ENCODE measurements at regions not wholly inside any gene's neighbourhood (a gene's known extent, or its start where the extent isn't known, plus 50 kb on each side); places are given as distances from the start of the nearest gene placed in this dataset.
"Not testable (repeated sequence)": the region's sequence is repeated elsewhere in the genome, so short reads cannot be mapped to it uniquely, and the experiment has no call there.

DNA sequence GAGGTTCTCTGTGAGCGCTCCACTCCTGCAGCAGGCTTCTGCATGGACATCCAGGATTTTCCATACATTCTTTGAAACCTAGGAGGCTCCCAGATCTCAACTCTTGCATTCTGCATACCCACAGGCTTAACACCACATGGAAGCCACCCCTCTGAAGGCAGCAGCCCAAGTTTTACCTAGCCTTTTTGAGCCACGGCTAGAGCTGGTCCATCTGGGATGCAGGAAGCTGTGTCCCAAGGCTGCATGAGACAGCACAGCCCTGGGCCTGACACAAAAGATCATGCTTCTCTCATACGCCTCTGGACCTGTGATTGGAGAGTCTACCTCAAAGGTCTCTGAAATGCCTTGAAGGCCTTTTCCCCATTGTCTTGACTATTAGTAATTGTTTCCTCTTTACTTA, 53.6 kb upstream of the RPRM start:
- no peak for DNase-seq
- Mint-ChIP-seq H3K27me3 (ENCODE audit: low read depth) (no peaks in the 10 kb centered on the region), H3K36me3 (ENCODE audit: insufficient read depth) (no peaks in the 10 kb centered on the region), H3K9me3 (no peaks in the 10 kb centered on the region), H3K4me1 (ENCODE audit: low read depth) (no peaks in the 10 kb centered on the region), H3K4me3 (no peak overlapping the region)
- no peak for ATAC-seq

DNA sequence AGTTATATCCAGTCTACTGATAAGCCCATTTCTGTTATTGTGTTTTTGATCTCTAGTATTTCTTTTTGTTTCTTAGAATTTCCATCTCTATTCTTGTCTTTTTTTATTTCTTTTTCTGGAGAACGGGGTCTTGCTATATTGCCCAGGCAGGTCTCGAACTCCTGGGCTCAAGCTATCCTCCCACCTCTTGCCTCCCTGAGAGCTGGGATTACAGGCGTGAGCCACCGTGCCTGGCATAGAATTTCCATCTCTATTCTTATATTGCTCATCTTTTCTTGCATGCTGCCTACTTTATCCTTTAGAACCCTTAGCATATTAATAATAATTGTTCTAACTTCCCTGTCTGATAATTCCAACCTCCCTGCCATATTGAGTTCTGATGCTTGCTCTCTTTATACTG, 55.2 kb upstream of the RPRM start:
- H3K4me1 Mint-ChIP-seq (ENCODE audit: low read depth); H3K36me3 Mint-ChIP-seq (ENCODE audit: insufficient read depth); H3K27me3 Mint-ChIP-seq (ENCODE audit: low read depth); ATAC-seq; H3K9me3 Mint-ChIP-seq; H3K4me3 Mint-ChIP-seq; DNase-seq: not testable (repeated sequence)

DNA sequence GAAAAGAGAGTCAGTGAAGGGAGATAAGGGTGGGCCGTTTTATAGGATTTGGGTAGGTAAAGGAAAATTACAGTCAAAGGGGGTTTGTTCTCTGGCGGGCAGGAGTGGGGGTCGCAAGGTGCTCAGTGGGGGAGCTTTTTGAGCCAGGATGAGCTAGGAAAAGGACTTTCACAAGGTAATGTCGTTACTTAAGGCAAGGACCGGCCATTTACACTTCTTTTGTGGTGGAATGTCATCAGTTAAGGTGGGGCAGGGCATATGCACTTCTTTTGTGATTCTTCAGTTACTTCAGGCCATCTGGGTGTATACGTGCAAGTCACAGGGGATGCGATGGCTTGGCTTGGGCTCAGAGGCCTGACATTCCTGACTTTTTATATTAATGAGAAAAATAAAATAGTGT, 56.0 kb upstream of the RPRM start:
- not testable (repeated sequence) for H3K9me3 Mint-ChIP-seq; H3K36me3 Mint-ChIP-seq (ENCODE audit: insufficient read depth); H3K27me3 Mint-ChIP-seq (ENCODE audit: low read depth); H3K4me3 Mint-ChIP-seq; H3K4me1 Mint-ChIP-seq (ENCODE audit: low read depth); DNase-seq; ATAC-seq

DNA sequence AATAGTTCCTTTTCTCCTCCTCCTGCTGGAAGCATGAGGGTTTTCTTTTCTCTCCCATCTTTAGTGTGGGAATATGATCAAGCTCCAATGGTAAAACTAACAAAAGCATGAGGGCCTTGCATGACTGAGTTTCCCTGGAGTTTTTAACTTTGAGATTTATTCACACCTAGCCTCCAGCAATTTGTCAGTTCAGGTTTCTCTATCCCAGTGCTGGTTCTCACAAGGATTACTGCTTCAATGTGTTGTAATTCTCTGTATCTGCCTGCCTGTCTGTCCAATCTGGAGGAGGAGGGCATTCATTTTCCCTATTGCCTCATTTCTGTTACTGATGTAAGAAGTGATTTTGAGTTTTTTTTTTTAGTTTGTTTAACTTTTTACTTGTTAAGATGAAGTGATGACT, 57.6 kb upstream of the RPRM start:
- no peaks in the 10 kb centered on the region for H3K36me3 Mint-ChIP-seq (ENCODE audit: insufficient read depth)
- no peak for DNase-seq
- H3K27me3 Mint-ChIP-seq (ENCODE audit: low read depth) = no peaks in the 10 kb centered on the region
- H3K4me3 Mint-ChIP-seq = no peak overlapping the region
- no peaks in the 10 kb centered on the region for H3K9me3 Mint-ChIP-seq
- H3K4me1 Mint-ChIP-seq (ENCODE audit: low read depth) = no peaks in the 10 kb centered on the region
- no peak for ATAC-seq

DNA sequence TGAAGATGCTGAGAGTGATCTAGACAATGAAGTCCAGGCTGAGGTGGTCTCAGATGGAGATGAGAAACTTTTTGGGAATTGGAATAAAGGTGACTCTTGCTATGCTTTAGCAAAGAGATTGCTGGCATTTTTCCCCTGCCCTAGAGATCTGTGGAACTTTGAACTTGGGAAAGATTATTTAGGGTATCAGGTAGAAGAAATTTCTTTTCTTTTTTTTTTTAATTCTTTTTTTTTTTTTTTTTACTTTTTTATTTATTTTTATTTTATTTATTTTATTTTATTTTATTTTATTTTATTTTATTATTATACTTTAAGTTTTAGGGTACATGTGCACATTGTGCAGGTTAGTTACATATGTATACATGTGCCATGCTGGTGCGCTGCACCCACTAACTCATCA, 59.5 kb upstream of the RPRM start:
- not testable (repeated sequence) for ATAC-seq; H3K27me3 Mint-ChIP-seq (ENCODE audit: low read depth); H3K9me3 Mint-ChIP-seq; H3K4me1 Mint-ChIP-seq (ENCODE audit: low read depth); DNase-seq; H3K4me3 Mint-ChIP-seq; H3K36me3 Mint-ChIP-seq (ENCODE audit: insufficient read depth)

DNA sequence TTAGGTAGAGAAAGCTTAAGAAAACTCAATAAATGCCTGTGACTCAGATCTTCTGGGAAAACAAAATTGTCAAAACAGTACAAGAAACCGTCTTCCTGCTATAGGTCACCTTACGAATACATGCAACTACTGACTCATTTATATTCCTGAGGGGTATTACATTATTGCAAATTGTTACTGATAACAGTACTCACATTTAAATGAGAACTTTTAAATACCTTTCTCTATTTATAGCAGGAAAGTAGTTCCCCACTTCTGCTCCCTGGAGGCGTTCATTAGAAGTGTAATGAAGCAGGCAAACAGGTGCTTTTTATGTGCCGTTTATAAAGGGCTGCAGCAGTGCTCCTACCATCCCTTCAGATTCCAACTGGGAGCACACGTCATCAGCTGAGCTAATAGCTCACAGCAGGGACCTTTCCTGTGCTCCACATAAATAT, 65.1 kb upstream of the RPRM start:
- Mint-ChIP-seq H3K36me3 (ENCODE audit: insufficient read depth) (no peaks in the 10 kb centered on the region), H3K9me3 (no peaks in the 10 kb centered on the region), H3K27me3 (ENCODE audit: low read depth) (no peaks in the 10 kb centered on the region), H3K4me3 (no peak overlapping the region), H3K4me1 (ENCODE audit: low read depth) (no peaks in the 10 kb centered on the region)
- DNase-seq = no peak
- peak; percentile 56 to 83 for ATAC-seq

DNA sequence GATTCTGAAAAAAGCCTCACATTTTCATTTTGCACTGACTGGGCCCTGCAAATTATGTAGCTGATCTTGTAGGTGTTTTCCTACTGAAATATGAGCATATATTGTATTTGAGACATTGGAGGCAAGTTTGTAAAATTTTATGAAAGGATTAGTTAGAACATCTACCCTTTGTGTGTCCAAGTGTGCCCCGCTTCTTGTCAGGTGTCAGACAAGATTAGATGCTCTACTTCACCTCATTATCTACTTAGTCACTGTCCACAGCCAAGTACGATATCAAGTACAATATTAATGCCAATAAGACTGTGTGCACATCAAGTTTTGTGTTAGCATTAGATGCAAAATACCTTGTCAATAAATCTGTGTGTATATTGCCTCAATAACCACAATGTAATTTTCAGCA, 67.8 kb upstream of the RPRM start:
- Mint-ChIP-seq H3K4me1 (ENCODE audit: low read depth) (no peaks in the 10 kb centered on the region), H3K27me3 (ENCODE audit: low read depth) (no peaks in the 10 kb centered on the region), H3K4me3 (no peak overlapping the region), H3K9me3 (no peaks in the 10 kb centered on the region), H3K36me3 (ENCODE audit: insufficient read depth) (no peaks in the 10 kb centered on the region)
- ATAC-seq (no peak), DNase-seq (no peak)

DNA sequence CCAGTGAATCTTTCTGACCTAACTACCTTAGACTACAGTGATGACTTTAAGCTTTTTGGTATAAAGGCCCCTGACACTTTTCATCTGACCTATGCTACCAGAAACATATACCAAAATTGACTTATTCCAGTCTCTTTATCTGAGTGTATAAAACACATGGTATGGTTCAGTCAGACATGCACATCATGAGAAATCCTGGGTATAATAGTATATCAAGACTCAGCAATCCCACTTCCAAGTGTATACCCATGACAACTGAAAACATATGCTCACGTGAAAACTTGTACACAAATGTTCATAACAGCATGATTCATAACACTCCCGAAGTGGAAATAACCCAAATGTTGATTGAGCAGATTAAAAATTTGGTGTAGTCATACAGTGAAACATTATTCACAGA, 70.0 kb upstream of the RPRM start:
- H3K36me3 Mint-ChIP-seq (ENCODE audit: insufficient read depth) = no peaks in the 10 kb centered on the region
- H3K27me3 Mint-ChIP-seq (ENCODE audit: low read depth) = no peaks in the 10 kb centered on the region
- no peaks in the 10 kb centered on the region for H3K9me3 Mint-ChIP-seq
- no peaks in the 10 kb centered on the region for H3K4me1 Mint-ChIP-seq (ENCODE audit: low read depth)
- DNase-seq (no peak), ATAC-seq (peak in 1 of 2 donors; percentile 48)
- H3K4me3 Mint-ChIP-seq = no peak overlapping the region

DNA sequence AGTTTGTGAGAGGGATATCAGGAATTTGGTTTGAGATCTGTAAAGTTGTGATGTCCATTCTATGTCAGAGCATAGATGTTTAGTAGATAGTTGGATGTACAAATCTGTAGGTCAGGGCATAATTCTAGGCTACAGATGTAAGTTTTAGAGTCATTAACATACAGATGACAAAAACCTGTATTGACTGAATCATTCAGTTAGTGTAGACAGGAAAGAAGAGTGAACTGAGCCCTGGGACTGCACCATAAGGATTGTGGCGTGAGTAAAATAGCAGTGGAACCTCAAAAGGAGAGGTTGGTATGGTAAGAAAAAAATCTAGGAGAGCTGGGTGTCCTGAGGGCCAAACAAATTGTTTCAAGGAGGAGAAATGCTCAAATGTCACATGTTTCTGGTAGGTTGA, 73.1 kb upstream of the RPRM start:
- no peaks in the 10 kb centered on the region for H3K27me3 Mint-ChIP-seq (ENCODE audit: low read depth)
- no peaks in the 10 kb centered on the region for H3K36me3 Mint-ChIP-seq (ENCODE audit: insufficient read depth)
- no peaks in the 10 kb centered on the region for H3K9me3 Mint-ChIP-seq
- no peaks in the 10 kb centered on the region for H3K4me1 Mint-ChIP-seq (ENCODE audit: low read depth)
- no peak for ATAC-seq
- no peak overlapping the region for H3K4me3 Mint-ChIP-seq
- DNase-seq = no peak

DNA sequence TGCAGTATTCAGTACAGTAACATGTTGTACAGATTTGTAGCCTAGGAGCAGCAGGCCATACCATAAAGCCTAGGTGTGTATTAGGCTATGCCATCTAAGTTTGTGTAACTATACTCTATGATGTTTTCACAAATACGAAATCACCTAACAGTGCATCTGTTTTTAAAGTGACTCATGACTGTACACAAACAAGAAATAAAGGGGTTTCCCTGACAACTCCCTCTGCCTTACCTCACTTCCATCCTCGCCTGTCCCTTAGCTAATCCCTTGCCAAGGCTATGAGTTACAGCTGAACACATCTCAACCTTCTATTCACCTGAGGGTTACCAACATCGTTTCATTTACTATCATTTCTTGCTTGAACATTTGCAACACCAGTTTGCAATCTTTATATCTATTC, 78.6 kb upstream of the RPRM start:
- Mint-ChIP-seq H3K4me1 (ENCODE audit: low read depth) (no peaks in the 10 kb centered on the region), H3K4me3 (no peak overlapping the region), H3K9me3 (no peaks in the 10 kb centered on the region), H3K36me3 (ENCODE audit: insufficient read depth) (no peaks in the 10 kb centered on the region), H3K27me3 (ENCODE audit: low read depth) (no peaks in the 10 kb centered on the region)
- ATAC-seq (no peak), DNase-seq (no peak)

DNA sequence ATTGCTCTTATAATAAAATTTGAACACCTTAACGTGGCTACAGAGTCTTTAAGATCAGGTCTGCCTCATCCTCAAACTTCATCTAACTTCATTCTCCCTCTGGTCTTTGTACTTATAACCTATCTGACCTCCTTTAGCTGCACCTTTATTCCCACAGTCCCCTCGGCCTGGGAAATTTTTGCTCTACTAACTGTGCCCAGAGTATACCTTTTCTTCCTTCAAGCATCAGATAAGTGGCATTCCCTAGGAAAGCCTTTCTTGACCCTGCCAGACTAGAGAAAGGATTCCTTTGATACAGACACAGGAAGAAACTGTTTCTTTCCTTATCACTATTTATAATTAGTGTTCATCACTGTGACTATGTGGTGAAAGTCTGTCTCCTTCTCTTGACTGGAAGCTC, 79.2 kb upstream of the RPRM start:
- ATAC-seq = no peak
- no peak for DNase-seq
- no peaks in the 10 kb centered on the region for H3K9me3 Mint-ChIP-seq
- no peaks in the 10 kb centered on the region for H3K27me3 Mint-ChIP-seq (ENCODE audit: low read depth)
- no peaks in the 10 kb centered on the region for H3K36me3 Mint-ChIP-seq (ENCODE audit: insufficient read depth)
- no peak overlapping the region for H3K4me3 Mint-ChIP-seq
- no peaks in the 10 kb centered on the region for H3K4me1 Mint-ChIP-seq (ENCODE audit: low read depth)

DNA sequence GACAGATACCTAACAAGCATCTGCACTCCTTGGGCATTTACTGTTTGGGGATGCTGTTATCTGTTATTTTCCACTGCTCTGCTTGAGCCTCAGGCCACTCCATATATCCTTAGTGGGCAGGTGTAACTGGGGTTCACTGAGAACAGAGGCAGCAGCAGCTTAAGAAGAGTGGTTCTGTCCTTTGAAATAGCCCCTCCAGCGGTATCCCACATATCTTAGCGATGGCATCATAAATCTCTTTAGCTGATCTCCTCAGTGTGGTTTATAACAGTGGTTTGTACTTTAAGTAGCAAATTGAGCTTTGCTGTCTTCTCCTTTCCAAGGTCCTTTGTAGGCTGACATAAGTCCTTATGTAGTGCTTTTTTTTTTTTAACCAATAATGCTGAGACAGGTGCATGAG, 79.7 kb upstream of the RPRM start:
- DNase-seq = no peak
- no peak overlapping the region for H3K4me3 Mint-ChIP-seq
- H3K9me3 Mint-ChIP-seq = no peaks in the 10 kb centered on the region
- H3K27me3 Mint-ChIP-seq (ENCODE audit: low read depth) = no peaks in the 10 kb centered on the region
- H3K4me1 Mint-ChIP-seq (ENCODE audit: low read depth) = no peaks in the 10 kb centered on the region
- no peak for ATAC-seq
- H3K36me3 Mint-ChIP-seq (ENCODE audit: insufficient read depth) = no peaks in the 10 kb centered on the region

DNA sequence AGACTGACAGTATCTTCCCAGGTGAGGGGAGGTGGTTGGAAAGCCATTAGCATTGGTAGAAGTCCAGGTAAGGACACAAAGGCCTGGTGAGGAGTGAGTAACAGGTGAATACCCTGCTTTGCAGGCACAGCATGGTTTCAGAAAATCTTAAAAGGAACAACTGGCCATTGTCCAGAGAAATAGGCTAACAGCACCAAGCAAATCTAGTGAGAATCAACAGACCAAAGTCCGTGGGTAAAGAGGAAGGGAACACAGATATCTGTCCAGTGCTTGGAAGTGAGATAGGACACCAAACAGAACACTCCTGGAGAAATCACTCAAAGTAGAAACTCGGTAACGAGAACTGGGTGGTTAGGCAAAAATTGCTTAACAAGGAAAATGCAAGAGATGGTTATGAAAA, 88.8 kb upstream of the RPRM start:
- ATAC-seq = no peak
- Mint-ChIP-seq H3K36me3 (ENCODE audit: insufficient read depth) (no peaks in the 10 kb centered on the region), H3K4me1 (ENCODE audit: low read depth) (no peaks in the 10 kb centered on the region), H3K27me3 (ENCODE audit: low read depth) (no peaks in the 10 kb centered on the region), H3K9me3 (peaks cover under 1% of the 10 kb centered on the region), H3K4me3 (no peak overlapping the region)
- no peak for DNase-seq

DNA sequence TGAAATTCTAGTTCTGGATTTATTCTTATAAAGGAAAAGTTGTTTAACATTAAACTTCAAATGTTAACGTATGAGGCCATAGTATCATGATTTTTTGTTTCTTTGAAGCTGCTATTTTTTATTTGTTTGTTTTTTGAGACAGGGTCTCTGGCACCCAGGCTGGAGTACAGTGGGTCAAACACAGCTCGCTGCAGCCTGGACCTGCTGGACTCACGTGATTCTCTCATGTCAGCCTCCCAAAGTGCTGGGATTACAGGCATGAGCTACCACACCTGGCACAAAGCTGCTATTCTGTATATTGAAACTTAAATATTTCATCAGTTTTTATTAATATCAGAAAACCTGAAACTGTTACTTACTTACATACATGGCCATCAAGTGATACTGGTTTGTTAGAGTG, 89.5 kb upstream of the RPRM start:
- no peak for ATAC-seq

DNA sequence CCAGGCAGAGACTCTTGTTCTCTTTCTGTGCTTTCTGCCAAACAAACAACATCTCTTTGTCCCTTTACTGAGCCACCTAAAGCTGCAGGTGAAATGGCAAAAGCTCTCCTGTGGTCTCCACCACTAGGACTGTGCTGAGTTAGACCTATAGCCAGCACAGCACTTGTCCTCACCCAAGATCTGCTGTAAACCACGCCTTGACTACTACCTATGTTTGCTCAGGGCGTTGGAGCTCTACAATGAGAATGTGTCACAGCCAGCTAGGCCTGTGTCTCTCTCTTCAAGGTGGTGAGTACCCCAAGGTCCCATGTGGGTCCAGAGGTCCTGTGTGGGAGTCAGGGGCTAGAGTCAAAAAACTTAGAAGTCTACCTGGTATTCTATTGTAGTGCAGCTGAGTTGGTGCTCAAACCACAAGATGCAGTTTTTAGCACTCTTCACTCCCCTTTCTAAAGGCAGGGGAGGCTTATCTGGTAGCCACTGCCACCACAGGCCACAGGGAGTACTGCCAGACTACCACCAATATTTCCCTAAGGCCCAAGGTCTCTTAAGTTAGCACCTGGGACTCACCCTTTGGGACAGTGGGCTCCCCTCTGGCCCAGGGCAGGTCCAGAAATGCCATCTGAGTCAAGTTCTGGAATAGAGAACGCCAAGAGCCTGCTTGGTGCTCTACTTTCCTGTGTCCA, 96.8 kb upstream of the RPRM start:
- H3K4me3 Mint-ChIP-seq = no peak overlapping the region
- no peak for ATAC-seq
- H3K27me3 Mint-ChIP-seq (ENCODE audit: low read depth) = no peaks in the 10 kb centered on the region
- H3K4me1 Mint-ChIP-seq (ENCODE audit: low read depth) = no peaks in the 10 kb centered on the region
- DNase-seq = no peak
- peaks cover 4% of the 10 kb centered on the region for H3K9me3 Mint-ChIP-seq
- H3K36me3 Mint-ChIP-seq (ENCODE audit: insufficient read depth) = no peaks in the 10 kb centered on the region

More for the DNA sequence above, 89.5 kb upstream of the RPRM start:
- Mint-ChIP-seq H3K9me3 (peaks cover 4% of the 10 kb centered on the region), H3K4me3 (no peak overlapping the region), H3K27me3 (ENCODE audit: low read depth) (no peaks in the 10 kb centered on the region), H3K36me3 (ENCODE audit: insufficient read depth) (no peaks in the 10 kb centered on the region), H3K4me1 (ENCODE audit: low read depth) (no peaks in the 10 kb centered on the region)
- no peak for DNase-seq

DNA sequence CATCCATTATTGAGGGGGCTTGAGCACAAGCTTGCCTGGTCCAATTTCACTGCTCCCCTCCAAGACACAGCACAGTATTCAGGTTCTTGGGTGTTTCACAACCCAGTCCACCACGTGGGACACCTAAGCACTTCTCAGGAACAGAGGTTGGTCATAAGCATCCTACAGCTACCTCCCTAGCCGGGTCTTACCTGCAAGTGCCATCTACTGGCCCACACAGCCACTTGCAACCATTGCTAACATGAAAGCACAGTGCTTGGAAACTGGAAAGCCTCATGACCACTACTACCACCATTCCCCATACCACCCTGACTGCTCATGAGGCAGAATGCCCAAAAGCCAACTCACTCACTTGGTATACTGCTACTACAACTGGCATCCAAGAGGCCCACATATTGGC, 105.7 kb upstream of the RPRM start:
- DNase-seq (no peak), ATAC-seq (no peak)
- H3K27me3 Mint-ChIP-seq (ENCODE audit: low read depth) = no peaks in the 10 kb centered on the region
- no peaks in the 10 kb centered on the region for H3K4me1 Mint-ChIP-seq (ENCODE audit: low read depth)
- no peak overlapping the region for H3K4me3 Mint-ChIP-seq
- H3K9me3 Mint-ChIP-seq = peaks cover 26% of the 10 kb centered on the region
- H3K36me3 Mint-ChIP-seq (ENCODE audit: insufficient read depth) = no peaks in the 10 kb centered on the region
